Hematopoietic multipotent progenitor cell treated with erythropoietin and hydrocortisone succinate and interleukin-3 and kit ligand, for 15 days (in vitro differentiated cells): ENCODE measurements at regions not wholly inside any gene's neighbourhood (a gene's known extent, or its start where the extent isn't known, plus 50 kb on each side); places are given as distances from the start of the nearest gene placed in this dataset.

Experiments
- DNase-seq: peaks from one replicate; pipeline ENCODE4 v3.0.0-alpha.2; 2015; ENCODE audit warnings: low spot score

DNA sequence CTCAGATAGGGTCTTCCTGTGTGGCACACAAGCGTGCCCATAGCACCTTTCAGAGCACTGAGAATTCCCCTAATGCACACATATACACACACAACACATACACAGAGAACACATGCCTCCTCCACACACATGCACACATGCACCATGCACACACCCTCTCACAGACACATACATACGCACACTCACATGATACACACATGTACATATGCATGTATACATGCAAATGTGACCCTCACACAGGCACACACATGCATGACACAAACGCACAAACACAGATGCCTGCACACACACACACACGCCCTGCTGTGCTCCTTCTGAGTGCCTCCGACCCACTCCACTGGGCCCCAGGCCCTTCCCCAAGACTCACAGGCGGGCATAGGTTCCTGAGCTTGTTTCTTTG, 251.0 kb downstream of the PTPRU start:
- no peak for DNase-seq

DNA sequence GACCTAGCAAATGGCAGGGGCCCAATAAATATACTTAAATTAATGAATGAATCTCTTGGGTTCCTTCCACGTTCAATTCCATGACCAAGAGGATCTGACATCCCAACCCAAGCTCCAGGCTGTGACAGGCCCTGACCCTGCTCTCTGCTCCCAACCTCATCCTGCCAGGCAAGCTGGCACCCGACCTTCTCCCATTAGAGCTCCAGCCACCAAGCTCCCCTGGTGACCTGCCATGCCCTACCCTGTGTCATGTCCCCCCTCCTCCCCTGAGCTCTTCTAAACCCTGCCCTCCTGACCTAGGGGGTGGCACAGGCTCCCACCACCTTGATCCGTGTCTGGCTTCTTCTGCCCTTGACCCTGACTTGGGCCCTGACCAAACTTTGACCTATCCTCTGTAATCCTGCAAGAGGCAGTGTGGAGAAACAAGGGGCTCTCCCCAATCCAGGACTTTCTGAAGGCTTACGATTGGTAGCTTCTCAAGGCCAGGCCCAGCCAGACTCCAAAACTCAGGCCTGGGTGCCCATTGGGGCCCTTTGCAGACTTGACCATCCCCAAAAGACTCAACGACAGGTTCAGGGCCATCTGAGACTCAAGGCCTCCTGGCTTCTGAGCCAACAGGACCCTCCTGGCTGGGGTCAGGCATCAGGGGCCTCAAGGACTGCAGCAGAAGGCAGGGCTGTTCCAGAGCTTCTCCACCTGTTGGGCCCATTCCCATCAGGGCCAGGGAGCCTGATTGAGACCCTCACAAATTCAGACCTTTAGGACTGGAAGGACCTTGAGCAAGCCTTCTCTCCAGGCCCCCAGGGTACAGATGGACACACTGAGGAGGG, 249.0 kb downstream of the PTPRU start:
- DNase-seq: no peak

DNA sequence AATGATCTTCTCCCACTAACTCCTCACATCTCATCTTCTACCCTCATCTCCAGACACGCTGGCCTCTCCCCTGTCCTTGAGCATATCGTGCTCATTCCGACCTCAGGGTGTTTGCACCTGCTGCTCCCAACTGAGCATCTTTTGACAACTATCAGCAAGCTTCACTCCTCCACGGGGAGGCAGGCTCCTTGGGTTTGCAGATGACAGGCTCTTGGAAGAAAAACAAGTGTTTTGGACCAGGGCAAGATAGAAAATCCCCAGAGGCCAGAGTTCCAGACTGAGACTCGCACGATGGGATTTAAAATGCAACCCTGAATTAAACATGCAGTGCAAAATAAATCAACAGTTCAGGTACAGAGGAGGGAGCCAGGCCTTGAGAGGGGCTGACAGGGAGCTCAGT, 246.7 kb downstream of the PTPRU start:
- no peak for DNase-seq

DNA sequence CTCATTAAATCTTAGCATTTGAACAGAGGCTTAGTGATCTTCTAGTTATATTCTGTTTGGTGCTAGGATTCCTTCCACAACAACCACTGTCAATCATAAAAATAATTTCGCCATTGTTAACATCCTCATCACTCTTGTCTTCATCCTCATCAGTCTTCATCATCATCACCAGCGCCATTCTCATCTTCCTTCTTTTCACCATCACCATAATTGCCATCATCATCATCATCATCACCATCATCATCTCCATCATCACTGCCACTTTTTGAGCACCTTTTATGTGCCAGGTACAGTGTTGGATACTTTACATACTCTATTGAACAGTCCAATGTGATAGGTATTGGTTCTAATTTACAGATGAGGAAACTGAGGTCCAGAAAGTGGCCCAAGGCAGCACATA, 245.7 kb downstream of the PTPRU start:
- DNase-seq: no peak

DNA sequence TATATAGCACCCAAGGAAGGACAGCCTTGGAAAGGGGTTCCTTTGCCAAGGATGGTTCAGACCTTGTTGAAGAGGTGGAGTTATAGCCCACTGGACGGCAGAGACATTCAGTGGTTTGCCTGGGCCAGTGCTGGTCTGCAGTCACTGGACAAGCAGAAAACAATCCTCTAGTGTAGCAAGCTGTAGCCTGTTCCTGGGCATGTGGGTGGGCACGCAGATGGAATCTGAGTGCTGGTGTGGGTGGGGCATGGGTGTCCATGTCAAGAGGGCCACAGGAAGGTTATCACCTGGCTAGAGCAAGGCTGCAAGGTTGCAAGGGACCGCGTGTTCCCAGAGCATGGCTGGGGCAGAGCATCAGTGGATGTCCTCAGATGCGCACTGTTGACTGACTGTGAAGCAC, 244.7 kb downstream of the PTPRU start:
- DNase-seq: no peak

DNA sequence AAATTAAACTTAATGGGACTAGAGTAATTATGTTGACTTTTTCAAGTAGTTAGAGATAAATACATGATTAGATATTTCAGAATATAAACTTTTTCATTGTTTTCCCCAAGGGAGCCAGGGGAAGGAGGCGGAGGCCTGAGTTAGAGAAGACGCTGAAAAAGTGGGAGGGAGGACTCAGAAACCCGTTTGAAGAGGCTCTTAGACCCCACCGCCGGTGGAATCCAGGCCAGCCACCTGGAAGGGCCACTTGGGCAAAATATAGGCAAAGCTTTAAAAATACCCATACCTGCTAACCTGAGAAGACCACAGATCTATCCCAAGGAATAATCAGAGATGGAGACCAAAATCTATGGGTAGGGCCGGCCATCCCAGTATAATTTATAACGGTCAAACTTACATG, 242.6 kb downstream of the PTPRU start:
- no peak for DNase-seq

DNA sequence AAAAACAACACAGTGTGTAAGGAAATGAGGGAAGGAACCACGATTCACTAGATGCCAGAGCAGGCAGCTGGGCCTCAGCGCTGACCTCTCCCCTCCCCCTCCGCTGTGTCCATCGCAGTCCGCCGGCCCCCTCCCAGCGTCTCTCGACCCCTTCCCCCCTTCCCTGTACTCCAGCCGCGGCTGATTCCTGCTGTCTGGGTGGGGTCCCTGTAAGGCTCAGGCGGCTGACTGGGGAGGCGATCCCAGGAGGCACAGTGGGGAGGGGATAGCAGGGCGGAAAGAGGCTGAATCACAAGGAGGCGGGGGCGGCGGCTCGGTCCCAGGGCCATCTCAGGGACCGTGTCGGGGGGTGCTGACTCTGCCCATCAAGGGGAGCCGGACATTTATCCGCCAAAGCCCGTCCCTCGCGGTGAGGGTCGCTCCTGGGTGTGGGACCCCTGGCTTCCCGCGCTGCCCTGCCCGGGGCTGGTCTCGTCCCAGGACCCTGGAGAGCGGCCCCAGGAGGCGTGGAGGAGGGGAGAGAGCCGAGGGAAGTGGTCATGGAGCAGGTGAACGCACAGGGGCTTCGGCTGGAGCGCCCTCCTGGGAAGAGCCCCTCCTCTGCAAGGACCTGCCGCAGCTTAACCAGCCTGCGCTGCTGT, 241.9 kb downstream of the PTPRU start:
- no peak for DNase-seq

DNA sequence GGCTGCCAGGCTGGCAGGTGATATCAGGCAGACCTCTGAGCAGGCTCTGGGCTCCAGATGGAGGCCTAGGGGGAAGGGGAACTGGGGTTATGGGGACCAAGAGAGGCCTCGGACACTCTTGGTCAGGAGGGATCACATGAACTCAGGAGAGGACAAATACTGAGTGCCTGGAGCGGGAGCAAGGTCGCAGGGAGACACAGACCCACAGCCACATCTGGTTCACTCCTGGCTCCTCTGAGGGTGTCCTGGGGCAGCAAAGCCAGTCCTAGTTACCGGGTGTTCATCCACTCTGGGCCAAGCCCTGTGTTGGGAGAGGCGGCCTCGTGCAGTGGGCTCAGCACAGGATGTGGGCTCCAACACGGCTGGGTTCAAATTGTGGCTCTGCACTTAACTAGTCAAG, 239.0 kb downstream of the PTPRU start:
- no peak for DNase-seq

DNA sequence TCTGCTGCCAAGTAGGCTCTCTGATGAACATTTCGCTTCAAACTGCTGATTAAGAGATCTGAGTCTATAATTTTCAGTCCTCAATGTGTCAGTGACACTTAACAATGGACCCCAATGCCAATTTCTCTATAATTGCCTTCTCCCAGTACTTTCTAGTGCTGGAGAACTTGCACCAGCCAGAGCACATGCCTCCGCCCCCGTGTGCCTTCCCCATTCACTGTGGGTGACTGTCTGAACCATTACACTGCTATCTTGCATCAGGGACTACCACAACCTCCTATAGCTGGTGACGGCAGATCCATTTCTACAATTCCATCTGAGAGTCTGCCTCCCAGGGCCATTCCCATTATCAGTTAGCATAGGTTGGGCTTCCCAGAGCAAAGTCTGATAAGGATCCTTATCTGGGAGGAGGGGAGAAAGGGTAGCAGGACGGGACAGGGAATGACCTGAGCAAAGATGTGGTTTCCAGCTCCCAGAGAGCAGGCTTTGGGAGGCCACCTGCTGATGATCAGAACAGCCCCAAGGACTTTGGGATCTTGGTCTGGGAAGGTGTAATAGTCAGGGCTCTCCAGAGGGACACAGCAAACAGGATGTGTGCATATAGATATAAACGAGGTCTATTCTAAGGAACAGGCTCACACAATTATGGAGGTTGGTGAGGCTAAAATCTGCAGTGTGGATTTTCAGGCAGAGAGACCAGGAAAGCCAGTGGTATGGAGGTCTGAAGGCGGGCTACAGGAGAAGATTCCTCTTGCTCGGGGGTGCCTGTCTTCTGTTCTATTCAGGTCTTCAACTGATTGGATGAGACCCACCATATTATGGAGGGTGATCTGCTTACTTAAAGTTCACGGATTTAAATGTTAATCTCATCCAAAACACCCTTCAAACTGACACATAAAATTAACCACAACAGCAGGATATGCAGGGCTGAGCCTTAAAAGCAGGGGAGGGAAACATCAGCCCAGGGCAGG, 238.2 kb downstream of the PTPRU start:
- no peak for DNase-seq

DNA sequence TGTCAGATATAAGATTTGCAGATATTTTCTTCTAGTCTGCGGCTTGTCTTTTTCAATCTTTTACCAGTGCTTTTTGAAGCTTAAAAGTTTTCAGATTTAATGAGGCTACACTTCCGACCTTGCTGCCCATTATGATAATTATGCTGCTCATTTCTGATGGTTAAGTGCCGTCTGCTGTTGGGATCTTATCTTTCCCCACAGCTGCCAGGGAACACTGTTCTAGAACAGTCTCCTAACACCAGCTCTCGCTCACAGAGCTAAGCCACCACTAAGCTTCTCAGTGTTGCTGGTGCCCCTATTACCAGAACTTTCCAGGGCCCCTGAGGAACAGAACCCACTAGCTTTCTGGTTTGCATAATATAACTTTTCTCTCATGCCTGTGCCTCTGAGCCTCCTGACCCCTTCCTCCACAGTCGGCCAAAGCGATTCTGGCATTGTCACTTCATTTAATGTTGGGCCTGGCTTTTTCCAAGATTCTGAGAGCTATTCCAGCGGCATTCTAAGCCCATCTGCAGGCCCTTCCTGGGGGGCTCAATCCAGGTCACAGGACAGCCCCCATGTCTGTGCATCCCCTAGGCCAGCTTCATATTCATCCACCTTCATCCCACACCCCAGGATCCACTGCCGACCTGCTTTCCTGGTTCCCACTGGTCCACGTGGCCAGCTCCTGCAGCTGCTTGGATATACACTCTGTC, 237.0 kb downstream of the PTPRU start:
- no peak for DNase-seq

DNA sequence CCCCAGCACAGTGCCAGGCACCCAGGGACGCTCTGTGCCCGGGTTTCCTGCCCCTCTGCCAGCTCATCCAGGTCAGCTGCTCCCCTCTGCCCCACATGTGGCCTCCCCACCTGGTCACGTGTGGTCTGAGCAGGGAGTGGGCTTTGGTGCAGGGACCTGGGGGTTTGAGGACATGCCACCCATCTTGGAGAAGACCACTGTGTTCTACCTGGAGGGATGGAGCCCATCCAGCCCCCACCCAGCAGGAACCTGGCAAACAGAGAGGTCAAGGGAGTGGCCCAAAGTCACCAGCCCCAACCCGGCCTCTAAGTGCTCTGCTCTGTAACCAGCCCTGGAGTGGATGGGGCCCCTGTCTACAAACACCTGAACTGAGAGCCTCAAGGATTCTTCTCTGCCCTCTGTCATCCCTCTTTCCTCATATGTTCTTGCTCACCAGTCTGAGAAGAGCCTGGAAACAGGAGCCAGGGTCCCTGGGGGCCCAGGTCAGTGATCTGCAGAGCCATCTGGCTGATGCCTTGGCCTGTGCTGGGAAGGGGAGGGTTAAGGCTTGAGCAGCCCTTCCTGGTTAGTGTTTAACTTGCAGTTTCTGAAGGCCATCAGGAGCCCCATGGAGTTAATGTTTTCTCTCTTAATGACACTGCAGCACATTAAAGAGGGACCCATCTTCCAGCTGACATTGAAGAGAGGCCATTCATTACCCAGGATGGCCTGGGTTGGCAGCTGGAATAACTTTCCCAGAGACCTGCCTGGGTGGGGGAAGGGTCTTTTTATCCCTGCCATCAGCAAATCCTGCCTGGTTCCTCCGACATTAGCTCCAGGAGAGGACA, 235.4 kb downstream of the PTPRU start:
- DNase-seq: no peak

DNA sequence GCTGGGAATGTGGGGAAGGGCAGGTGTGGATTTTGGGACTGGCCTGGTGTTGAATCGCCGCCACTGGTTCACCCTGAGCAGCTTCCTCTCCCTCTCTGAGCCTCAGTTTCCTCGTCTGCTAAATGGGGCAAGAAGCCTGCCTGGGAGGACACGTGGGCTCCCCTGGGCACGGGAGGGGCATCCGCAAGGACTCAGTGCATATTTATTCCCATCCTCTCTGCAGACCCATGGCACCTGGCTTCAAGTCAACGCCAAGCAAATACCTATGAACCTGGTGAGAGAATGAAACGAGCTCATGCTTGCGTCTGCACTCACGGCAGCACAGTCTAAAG, 234.4 kb downstream of the PTPRU start:
- no peak for DNase-seq

DNA sequence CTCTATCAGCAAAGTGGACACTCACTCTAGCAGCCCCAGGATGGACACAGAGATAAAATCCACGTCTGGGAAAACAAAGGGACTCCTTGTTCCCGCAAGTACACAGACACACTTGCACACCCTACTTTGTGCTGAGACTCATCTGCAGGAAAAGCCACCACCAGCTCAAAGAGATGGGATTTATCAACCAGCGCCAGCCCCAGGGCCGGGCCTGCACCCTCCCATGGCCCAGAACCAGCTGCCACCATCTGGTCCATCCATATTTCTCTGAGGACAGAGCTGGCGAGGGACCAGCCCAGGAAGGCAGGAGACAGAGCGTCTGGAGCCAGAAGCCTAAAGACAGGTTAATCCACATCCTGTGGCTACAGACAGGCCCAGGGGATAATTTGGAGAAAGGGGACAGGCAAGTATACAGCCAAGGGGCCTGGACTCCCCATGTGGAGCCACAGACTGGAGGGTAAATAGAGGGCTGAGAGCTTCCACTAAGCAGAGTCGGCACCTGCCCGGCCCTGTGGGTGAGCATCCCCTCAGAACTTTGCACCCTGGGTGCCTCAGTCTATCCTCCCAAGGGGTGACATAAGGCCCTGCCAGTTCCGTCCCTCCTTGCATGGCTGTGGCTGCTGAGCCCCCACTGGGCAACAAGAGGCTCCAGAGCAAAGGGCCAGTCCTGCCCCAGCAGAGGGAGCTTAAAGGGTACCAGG, 233.9 kb downstream of the PTPRU start:
- DNase-seq: no peak

DNA sequence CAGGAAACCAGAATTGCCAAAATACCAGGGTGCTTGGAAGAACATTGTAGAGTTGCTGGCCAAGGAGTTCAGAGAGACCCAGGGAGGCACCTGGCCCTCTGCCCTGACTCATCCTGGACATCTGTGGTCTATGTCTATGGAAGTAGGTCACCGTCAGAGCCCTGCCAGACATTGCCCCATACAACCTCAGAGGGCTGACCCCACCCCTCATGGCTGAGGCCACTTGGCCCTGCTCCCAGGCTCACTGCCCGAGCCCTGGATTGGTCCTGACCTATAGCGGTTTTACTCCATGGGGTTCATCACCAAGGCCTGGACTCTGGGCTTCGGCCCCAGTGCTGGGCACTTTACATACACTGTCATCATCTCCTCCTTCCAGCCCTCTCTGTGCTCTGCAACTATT, 233.1 kb downstream of the PTPRU start:
- no peak for DNase-seq

DNA sequence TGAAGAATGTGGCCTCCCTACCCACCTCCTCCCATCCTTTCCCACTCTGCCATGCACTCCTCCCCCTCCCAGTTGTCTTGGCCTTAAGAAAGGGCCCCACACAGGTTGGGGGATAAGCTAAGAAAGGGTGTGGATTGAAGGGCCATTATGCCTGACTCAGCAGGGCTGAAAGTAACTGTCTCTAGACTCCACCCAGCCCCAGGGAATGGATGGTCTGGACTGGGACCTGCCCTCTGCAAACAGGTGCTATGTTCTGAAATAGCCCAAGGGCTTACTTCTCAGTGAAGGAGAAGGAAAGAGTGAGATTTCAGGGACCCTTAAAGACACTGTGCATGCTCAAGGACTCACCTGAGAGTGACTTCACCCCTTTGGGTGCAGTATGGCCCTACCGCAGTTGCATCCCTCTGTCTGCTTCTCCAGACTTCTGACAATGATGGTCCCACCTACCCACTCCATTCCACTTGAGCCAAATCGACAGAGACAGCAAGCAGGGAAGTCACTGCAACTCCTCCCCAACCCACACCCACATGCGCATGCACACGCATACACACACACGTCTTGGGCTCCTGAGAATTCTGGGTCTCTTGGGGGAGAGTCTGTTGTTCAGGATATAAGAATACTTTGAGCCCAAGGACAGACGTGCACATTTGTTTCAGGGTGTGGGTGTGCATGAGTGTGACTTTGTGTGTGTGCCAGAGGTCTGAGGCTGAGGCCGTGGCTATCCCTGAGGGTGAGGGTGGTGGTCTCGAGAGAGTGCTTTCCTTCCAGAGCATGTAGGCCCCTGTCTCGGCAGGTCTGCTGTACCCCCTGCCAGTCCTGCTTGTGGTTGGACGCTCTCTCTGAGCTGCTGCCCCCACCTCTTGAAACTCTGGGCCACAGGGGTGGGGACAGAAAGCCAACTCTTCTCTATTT, 231.9 kb downstream of the PTPRU start:
- DNase-seq: no peak

DNA sequence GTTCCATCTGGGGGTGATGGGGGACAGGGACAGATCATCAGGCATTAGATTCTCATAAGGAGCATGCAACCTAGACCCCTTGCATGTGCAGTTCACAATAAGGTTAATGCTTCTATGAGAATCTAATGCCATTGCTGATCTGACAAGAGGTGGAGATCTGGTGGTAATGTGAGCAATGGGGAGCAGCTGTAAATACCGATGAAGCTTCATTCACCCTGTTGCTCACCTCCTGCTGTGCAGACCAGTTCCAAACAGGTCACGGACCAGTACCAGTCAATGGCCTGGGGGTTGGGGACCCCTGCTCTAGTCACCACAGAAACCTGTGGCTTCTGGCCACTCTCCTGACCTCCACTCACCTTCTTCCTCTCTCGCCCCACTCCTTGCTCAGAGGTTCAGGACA, 229.9 kb downstream of the PTPRU start:
- no peak for DNase-seq

DNA sequence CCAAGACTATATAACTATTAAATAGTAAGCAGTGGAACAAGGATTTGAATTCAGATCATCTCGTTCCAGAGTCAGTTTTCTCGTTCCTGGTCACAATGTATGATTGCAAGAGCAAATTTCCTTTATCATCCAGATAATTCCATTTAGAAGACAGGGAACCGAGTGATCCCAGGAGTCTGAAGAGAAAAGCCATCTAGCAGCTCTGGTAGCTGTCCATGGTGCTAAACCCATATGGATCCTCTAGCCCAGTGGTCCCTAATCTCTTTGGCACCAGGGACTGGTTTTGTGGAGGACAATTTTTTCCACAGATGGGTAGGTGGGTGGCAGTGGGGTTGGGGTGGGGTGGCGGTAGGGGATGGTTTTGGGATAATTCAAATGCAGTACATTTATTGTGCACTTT, 229.4 kb downstream of the PTPRU start:
- no peak for DNase-seq

DNA sequence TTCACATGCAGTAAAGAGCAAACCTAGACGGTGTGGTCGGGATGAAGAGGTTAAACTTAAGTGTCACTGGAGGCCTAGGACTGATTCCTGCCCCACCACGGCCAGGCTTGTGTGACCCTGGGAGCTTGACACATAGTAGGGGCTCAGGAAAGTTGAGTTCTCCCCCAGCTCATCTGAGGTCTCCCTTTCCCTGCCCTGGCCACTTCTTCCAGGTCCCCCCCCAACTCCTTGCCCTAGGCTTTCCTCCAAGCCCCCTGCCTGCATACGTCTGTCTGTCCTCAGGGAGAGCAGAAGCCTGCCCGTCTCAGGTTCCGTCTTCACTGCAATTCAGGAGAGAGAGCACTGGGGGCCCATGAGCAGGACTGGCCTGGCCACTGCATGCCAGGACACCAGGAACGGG, 225.8 kb downstream of the PTPRU start:
- DNase-seq: no peak

DNA sequence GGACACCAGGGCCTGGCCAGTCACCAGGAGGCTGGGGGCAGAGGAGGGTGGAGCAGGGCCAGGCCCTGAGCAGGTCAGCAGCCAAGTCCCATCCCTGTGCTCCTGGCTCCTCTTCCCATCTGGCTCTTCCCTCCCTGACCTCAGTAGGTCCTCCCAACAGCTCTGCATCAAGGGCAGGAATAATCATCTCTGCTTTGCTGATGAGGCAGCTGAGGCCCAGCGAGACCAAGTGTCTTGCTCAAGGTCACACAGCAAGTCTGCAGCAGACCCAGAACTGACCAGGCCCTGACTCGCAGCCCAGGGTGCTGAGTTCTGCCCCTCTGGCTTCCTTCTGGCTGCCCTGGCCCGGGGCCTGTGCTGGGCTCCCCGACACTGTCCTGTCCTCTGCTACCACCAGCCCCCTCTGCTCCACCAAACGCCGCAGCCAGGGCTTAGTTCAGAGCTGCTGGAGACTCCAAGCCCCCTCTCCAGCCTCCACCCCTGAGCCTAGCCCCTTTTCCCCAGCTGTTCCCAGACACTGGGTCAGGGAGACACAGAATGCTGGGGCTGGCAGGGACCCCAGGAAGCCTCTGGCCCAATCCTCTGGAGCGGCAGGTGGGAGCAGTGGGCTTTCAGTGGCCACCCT, 224.9 kb downstream of the PTPRU start:
- DNase-seq: no peak
